CD14-positive monocyte (primary cell): ENCODE measurements at regions not wholly inside any gene's neighbourhood (a gene's known extent, or its start where the extent isn't known, plus 50 kb on each side); places are given as distances from the start of the nearest gene placed in this dataset.

Source experiments
- DNase-seq, 3 donors: peaks; one replicate each; pipeline ENCODE4 v3.0.0-alpha.2; 2011 to 2022
- H2AFZ ChIP-seq: 2 replicates; pipeline ENCODE4 v1.6.0; 2012; ENCODE audit warnings: mild to moderate bottlenecking, low read depth, low read length, inconsistent platforms; ENCODE audit not compliant: insufficient read depth, poor library complexity, severe bottlenecking
- H3K27ac ChIP-seq, 2 donors: 1 replicate in 1 of 2; 2 replicates in 1 of 2; pipeline ENCODE4 v1.5.1; 2012 to 2013; ENCODE audit warnings: low read length in 2 of 2, control low read depth in 1 of 2, inconsistent platforms in 1 of 2, low read depth in 1 of 2, mild to moderate bottlenecking in 1 of 2
- H3K27me3 ChIP-seq, 2 donors: one replicate each; pipeline versions ENCODE4 v1.6.0 to v1.6.1; 2011 to 2013; ENCODE audit warnings: low read length in 2 of 2; ENCODE audit not compliant: control insufficient read depth in 2 of 2, insufficient read depth in 2 of 2
- H3K36me3 ChIP-seq, 2 donors: replicated peaks in 1 of 2; 1 replicate in 1 of 2; 2 replicates in 1 of 2; pipeline versions ENCODE4 v1.5.1 to v1.6.1; 2012 to 2013; ENCODE audit warnings: low read length in 2 of 2, control low read depth in 1 of 2, inconsistent platforms in 1 of 2, mild to moderate bottlenecking in 1 of 2; ENCODE audit not compliant: insufficient read depth in 2 of 2, control insufficient read depth in 1 of 2
- H3K4me1 ChIP-seq, 2 donors: 1 replicate in 1 of 2; 2 replicates in 1 of 2; pipeline versions ENCODE4 v1.5.1 to v1.6.1; 2012 to 2013; ENCODE audit warnings: low read length in 2 of 2, control low read depth in 1 of 2, inconsistent platforms in 1 of 2, mild to moderate bottlenecking in 1 of 2, moderate library complexity in 1 of 2; ENCODE audit not compliant: insufficient read depth in 2 of 2, control insufficient read depth in 1 of 2
- H3K4me2 ChIP-seq: replicated peaks from 2 replicates; pipeline ENCODE3; 2012; ENCODE audit warnings: low read length, moderate library complexity, mild to moderate bottlenecking; ENCODE audit not compliant: poor library complexity, severe bottlenecking; ENCODE audit errors: extremely low read depth
- H3K4me3 ChIP-seq, 3 experiments: fragments of 200-600 bp in 1 of 3; sonication (generic) in 1 of 3; replicated peaks in 1 of 3; 1 replicate in 2 of 3; 2 replicates in 1 of 3; pipeline ENCODE4 v1.5.1; 2011 to 2013; ENCODE audit warnings: low read length in 3 of 3, mild to moderate bottlenecking in 3 of 3, control low read depth in 2 of 3, low read depth in 2 of 3, inconsistent platforms in 1 of 3, moderate library complexity in 1 of 3
- H3K79me2 ChIP-seq: 2 replicates; pipeline ENCODE4 v1.6.0; 2012; ENCODE audit warnings: mild to moderate bottlenecking, control low read depth, inconsistent platforms, low read length, moderate library complexity; ENCODE audit not compliant: insufficient read depth
- H3K9ac ChIP-seq: 2 replicates; pipeline ENCODE4 v1.6.0; 2017; ENCODE audit warnings: low read length, mild to moderate bottlenecking; ENCODE audit not compliant: insufficient read depth, poor library complexity, severe bottlenecking
- H3K9me3 ChIP-seq, 2 donors: replicated peaks in 1 of 2; 1 replicate in 1 of 2; 2 replicates in 1 of 2; pipeline versions ENCODE4 v1.5.1 to v1.6.1; 2012 to 2013; ENCODE audit warnings: low read length in 2 of 2, control low read depth in 1 of 2; ENCODE audit not compliant: control insufficient read depth in 1 of 2, insufficient read depth in 1 of 2
- H4K20me1 ChIP-seq: 2 replicates; pipeline ENCODE4 v1.6.0; 2012; ENCODE audit warnings: mild to moderate bottlenecking, low read length, control low read depth, moderate library complexity; ENCODE audit not compliant: insufficient read depth
- H3K27ac Mint-ChIP-seq, 7 donors: one replicate each; pipeline ENCODE4 v1.8.0; 2020; ENCODE audit warnings: mild to moderate bottlenecking in 7 of 7, mixed read lengths in 7 of 7, moderate library complexity in 6 of 7, inconsistent platforms in 2 of 7
- H3K27me3 Mint-ChIP-seq, 3 donors: one replicate each; pipeline ENCODE4 v1.8.0; 2021 to 2022; ENCODE audit warnings: low read depth in 3 of 3, mild to moderate bottlenecking in 3 of 3, mixed read lengths in 3 of 3, moderate library complexity in 3 of 3, inconsistent platforms in 1 of 3
- H3K36me3 Mint-ChIP-seq, 2 donors: one replicate each; pipeline ENCODE4 v1.8.0; 2020; ENCODE audit warnings: mixed read lengths in 2 of 2, inconsistent platforms in 1 of 2, mild to moderate bottlenecking in 1 of 2
- H3K4me1 Mint-ChIP-seq: one replicate; pipeline ENCODE4 v1.8.0; 2020; ENCODE audit warnings: mild to moderate bottlenecking, mixed read lengths
- H3K4me3 Mint-ChIP-seq, 2 donors: one replicate each; pipeline ENCODE4 v1.8.0; 2020; ENCODE audit warnings: mild to moderate bottlenecking in 2 of 2, mixed read lengths in 2 of 2, moderate library complexity in 1 of 2
- H3K9me3 Mint-ChIP-seq, 7 donors: one replicate each; pipeline ENCODE4 v1.8.0; 2020 to 2022; ENCODE audit warnings: mixed read lengths in 7 of 7, mild to moderate bottlenecking in 6 of 7, moderate library complexity in 6 of 7, inconsistent platforms in 2 of 7
- WGBS: methylation state at CpG from one replicate; pipeline ENCODE4 v1.1.5; 2013; ENCODE audit warnings: missing lambda C conversion rate; ENCODE audit not compliant: insufficient coverage; 5-methylcytosine and 5-hydroxymethylcytosine counted together
- intact Hi-C, 2 donors: fragments of 100-400 bp; cut with micrococcal nuclease; formaldehyde crosslinking; loops; one replicate each; pipeline versions ENCODE4 v1.15.0 to v1.15.1; 2023
- TF ChIP-seq, protein P1 (sequence below): fragments of 200-600 bp; IDR thresholded peaks from one replicate; pipeline ENCODE4 v1.8.0; 2022; ENCODE audit warnings: antibody characterized with exemption, mild to moderate bottlenecking

DNA sequence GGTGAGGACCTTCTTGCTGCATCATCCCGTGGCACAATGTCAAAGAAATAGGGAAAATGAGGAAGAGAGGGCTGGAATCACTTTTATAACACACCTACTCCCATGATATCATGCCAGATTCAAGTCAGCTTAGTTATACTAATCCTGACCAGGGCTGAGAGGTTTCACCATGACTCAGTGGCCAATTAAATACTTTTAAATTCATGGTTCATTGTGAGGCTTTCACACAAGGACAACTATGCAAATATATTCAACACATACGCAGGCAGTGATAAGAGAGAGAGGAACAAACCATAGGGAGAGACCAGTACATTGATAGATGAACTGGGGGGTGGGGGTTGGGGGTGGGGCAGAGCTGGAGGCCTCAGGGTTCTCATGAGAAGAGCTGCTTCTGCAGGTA, 313.1 kb downstream of the LRFN2 start:
- Histone ChIP-seq H3K79me2 (no peaks in the 10 kb centered on the region), H2AFZ (no peak overlapping the region), H3K4me3 (no peak overlapping the region), H3K4me2 (no peak overlapping the region), H3K4me1 (no peaks in the 10 kb centered on the region), H3K9ac (no peak overlapping the region), H3K9me3 (no peaks in the 10 kb centered on the region), H3K27ac (no peak overlapping the region), H3K36me3 (no peaks in the 10 kb centered on the region), H4K20me1 (no peaks in the 10 kb centered on the region), H3K27me3 (no peaks in the 10 kb centered on the region)
- Mint-ChIP-seq H3K4me3 (no peak overlapping the region), H3K9me3 (peaks cover 0 to 5% (median 0%) of the 10 kb centered on the region in 7 donors), H3K27ac (peak overlapping the region in 1 of 7 donors; percentile 26), H3K4me1 (no peaks in the 10 kb centered on the region), H3K36me3 (no peaks in the 10 kb centered on the region), H3K27me3 (peaks cover 0 to 6% (median 2%) of the 10 kb centered on the region in 3 donors)
- TF ChIP-seq, protein P1, sequence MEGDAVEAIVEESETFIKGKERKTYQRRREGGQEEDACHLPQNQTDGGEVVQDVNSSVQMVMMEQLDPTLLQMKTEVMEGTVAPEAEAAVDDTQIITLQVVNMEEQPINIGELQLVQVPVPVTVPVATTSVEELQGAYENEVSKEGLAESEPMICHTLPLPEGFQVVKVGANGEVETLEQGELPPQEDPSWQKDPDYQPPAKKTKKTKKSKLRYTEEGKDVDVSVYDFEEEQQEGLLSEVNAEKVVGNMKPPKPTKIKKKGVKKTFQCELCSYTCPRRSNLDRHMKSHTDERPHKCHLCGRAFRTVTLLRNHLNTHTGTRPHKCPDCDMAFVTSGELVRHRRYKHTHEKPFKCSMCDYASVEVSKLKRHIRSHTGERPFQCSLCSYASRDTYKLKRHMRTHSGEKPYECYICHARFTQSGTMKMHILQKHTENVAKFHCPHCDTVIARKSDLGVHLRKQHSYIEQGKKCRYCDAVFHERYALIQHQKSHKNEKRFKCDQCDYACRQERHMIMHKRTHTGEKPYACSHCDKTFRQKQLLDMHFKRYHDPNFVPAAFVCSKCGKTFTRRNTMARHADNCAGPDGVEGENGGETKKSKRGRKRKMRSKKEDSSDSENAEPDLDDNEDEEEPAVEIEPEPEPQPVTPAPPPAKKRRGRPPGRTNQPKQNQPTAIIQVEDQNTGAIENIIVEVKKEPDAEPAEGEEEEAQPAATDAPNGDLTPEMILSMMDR = no peak
- WGBS = no CpG with 5 or more reads among the region's 2 CpGs
- intact Hi-C loops = no loop called here
- DNase-seq = no peak

DNA sequence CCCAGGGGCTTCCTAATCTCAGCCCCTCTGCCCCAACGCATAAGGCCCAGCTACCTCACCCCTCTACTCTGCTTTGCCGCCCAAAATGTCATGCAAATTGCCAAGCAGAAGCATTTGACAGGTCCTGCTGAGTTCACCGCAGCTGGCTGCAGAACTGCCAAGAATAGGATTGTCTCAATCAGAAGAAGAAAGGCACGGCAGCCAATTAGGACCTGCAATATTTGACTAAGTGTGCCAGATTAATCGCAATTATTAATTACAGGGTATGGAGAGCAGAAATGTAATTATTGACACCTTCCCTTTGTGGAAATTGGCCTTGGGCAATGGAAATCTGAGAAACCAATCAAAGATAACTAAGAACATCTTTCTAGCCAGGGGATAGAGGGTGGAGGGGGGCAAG, 318.6 kb downstream of the LRFN2 start:
- no peak overlapping the region for H3K4me2 ChIP-seq
- 74% methylated on average over 4 of the region's 5 CpGs for WGBS
- DNase-seq = no peak
- TF ChIP-seq, protein P1 = no peak
- no peaks in the 10 kb centered on the region for H3K4me1 Mint-ChIP-seq
- H3K27me3 Mint-ChIP-seq = peaks cover 2 to 7% (median 2%) of the 10 kb centered on the region in 3 donors
- H3K4me3 ChIP-seq = no peak overlapping the region
- no peaks in the 10 kb centered on the region for H3K79me2 ChIP-seq
- H2AFZ ChIP-seq = no peak overlapping the region
- H3K36me3 Mint-ChIP-seq = no peaks in the 10 kb centered on the region
- no peaks in the 10 kb centered on the region for H3K9me3 ChIP-seq
- no peaks in the 10 kb centered on the region for H4K20me1 ChIP-seq
- peaks cover 0 to 6% (median 2%) of the 10 kb centered on the region in 7 donors for H3K9me3 Mint-ChIP-seq
- no peak overlapping the region for H3K4me3 Mint-ChIP-seq
- no peak overlapping the region for H3K9ac ChIP-seq
- no peaks in the 10 kb centered on the region for H3K27me3 ChIP-seq
- H3K27ac ChIP-seq = no peak overlapping the region
- intact Hi-C loops = no loop called here
- H3K36me3 ChIP-seq = no peaks in the 10 kb centered on the region
- H3K4me1 ChIP-seq = no peaks in the 10 kb centered on the region
- H3K27ac Mint-ChIP-seq = no peak overlapping the region
